Stimulated activated CD4-positive, alpha-beta T cell treated with anti-CD3 and anti-CD28 coated beads, Interleukin-4, amount 100 ng/mL, for 24 hours (primary cell): ENCODE measurements at regions not wholly inside any gene's neighbourhood (a gene's known extent, or its start where the extent isn't known, plus 50 kb on each side); places are given as distances from the start of the nearest gene placed in this dataset.
A peak's percentile ranks its signal among the peaks of the same experiment; 100 is the strongest.
"Not testable (repeated sequence)": the region's sequence is repeated elsewhere in the genome, so short reads cannot be mapped to it uniquely, and the experiment has no call there.

Experiments
- DNase-seq: peaks from one replicate; pipeline ENCODE4 v3.0.0-alpha.2; 2020

- no peak for DNase-seq
Observed at GRCh38 chr5:152177626-152178349, 227.3 kb downstream of the NMUR2 start.

- DNase-seq: no peak
Observed at GRCh38 chr5:152171888-152172287, 233.2 kb downstream of the NMUR2 start.

GRCh38 chr5:152170350-152170749, 234.7 kb downstream of the NMUR2 start:
- no peak for DNase-seq

DNA sequence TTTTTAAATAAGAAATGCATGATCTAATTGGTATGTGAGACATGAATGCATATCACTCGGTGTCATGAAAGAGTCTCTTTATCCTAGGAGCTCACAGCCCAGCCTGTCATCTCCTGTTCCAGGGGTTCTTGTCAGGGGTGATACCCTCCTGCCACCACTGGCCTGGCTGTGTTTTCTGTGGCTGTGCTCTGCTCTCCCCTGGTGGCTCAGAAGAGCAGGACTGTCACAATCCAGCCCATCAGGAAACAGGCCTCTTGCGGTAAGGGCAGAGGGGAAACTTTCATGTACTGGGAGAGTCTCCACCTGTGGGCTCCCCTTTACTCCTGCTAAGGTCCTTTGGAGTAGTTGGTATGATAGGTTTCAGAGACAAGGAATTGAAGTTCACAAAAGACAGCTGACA, 240.2 kb upstream of the GLRA1 start:
- DNase-seq: no peak

DNA sequence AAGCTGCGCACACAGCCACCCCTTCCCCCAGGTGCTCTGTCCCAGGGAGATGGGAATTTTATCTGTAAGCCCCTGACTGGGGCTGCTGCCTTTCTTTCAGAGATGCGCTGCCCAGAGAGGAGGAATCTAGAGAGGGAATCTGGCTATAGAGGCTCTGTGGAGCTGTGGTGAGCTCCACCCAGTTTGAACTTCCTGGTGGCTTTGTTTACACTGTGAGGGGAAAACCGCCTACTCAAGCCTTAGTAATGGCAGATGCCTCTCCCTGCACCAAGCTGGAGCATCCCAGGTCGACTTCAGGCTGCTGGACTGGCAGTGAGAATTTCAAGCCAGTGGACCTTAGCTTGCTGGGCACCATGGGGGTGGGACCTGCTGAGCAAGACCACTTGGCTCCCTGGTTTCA, 235.2 kb upstream of the GLRA1 start:
- DNase-seq: not testable (repeated sequence)

DNA sequence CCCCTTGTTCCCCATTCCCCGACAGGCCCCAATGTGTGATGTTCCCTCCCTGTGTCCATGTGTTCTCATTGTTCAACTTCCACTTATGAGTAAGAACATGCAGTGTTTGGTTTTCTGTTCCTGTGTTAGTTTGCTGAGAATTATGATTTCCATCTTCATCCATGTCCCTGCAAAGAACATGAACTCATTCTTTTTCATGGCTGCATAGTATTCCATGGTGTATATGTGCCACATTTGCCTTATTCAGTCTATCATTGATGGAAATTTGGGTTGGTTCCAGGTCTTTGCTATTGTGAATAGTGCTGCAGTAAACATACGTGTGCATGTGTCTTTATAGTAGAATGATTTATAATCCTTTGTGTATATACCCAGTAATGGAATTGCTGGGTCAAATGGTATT, 229.8 kb upstream of the GLRA1 start:
- not testable (repeated sequence) for DNase-seq

GRCh38 chr5:152151940-152152339, 227.3 kb upstream of the GLRA1 start:
- DNase-seq: no peak

DNA sequence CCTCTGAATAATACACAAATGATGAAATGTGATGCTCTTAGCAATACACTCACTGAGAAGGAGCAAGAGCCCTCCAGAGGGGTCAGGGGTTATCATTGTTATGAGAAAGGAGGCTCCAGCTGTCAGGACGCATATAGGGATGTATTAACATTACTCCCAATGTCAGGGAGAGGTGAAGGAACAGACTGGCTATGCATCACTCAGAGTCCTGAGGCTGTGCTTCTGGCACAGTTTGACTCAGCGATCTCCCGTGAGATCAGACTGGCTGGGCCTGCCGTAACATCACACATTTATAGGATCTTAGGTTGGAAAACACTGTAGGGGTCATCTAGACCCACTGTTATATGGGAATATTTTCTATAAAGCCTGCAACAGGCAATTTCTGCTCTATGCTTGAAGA, 226.5 kb upstream of the GLRA1 start:
- DNase-seq: no peak

DNA sequence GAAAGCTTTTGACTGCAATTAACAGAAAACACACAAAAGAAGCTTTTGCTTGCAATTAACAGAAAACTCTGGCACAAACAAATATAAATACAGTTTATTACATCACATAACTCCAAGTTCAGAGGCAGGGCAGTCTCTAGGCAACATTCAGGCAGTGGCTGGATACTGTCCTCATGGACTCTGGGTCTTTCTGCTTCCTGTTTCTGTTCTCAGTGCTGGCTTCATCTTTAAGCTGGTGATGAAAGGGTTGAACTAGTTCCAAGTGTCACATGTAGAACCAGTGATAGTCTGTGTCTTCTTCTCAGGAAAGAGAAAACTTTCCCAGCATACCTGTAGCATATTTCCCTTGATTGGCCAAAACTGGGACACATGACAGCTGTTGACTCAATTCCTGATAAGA, 222.6 kb upstream of the GLRA1 start:
- DNase-seq: no peak

- no peak for DNase-seq
Observed at GRCh38 chr5:152146566-152146965, 221.9 kb upstream of the GLRA1 start.

DNA sequence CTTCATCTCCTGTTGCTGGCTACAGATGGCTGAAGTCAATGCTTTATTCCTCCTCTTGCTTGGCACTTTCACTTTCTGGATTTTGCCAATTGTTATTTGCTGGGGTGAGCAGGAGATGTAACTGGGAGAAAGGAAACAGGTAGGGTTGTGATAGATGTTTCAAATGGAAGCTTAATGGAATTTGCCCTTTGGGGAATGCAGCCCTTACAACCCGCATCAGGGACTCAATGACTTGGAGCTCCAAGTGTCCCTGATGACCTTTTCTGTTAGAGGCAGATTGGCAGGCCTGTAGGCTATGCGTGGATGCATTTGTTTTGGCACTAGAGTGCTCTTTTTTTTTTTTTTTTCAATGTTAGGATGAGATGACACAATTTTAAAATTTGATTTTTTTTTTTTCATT, 219.9 kb upstream of the GLRA1 start:
- no peak for DNase-seq

DNA sequence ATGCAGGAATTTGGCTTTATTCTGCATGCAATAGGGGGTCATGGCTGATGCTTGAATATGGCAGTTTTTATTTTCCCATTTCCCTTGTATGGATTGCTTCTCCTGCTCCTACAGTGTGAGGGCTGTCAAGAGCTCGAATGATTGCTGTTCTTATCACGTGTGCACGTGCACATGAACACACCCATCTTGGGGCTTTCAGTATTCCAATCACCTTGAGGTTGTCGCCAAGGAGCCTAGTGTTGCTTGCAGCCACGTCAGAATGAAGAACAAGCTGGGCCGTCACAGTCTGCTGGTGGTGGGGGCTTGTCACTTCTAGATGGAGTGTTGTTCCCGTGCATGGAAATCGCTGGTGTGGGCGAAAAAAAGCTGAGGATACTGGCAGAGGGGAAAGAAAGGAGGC, 219.4 kb upstream of the GLRA1 start:
- DNase-seq: no peak

DNA sequence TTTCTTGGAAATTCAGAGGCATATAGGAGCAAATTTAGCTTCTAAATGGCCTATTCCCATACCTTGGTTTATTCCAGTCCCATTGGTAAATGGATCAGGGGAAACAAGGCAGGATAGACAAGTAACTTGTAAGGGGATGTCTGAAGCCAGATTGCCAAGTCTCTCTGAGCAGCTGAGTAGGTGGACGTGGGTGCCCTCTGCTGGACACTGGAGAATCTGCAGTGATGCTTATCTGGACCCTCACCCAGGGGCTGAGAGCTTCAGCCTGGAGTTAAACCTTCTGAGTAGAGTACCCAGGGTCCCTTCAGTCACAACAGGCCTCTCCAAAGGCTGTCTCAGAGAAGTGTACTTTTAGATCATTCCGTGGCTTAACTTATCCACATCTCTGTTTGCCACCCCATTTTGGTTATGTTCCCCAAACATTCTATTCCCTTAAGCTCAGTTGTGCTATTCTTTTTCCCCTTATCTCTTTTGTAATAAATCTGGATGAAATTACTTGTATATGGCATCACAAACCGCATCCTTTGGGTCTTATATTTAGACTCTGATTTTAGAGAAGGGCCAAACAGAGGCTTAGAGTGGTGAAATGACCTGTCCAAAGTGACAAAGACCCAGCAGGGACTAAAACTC, 218.3 kb upstream of the GLRA1 start:
- peak; percentile 67 for DNase-seq

DNA sequence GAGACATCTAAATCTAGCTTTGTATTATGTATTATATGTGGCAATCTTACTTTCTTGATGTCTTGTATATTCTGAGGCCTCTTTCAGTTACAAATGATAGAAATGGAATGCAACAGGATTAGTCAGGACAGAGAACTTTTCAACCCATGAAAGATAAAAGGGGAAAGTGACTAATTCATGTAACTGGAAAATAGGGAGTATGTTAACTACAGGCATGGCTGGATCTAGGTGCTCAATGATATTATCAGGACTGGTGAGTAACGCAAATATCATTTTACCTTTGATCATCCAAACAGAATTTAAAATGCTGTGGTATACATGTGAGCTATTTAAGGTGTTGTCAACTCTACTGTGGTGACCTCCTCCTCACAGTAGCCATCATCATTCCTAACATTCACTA, 215.7 kb upstream of the GLRA1 start:
- DNase-seq: no peak

DNA sequence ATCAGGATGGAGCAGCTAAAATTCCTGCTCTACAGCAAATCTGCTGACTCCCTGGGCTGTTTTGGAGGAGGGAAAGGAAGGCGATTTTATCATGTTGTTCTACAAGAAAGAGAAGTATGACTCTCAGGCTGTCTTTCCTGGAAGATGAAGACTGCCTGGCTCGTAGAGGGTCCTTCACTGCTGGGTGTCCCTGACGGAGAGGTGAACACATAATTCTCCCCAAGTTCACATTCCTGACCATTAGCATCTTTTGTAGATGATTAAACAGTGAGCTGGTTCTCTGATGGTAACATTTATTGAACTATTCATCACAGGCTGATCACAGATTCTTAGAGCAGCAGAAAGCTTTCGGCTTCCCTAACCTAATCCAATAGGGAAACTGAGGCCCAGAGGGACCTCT, 212.4 kb upstream of the GLRA1 start:
- no peak for DNase-seq

GRCh38 chr5:152136321-152136720, 211.7 kb upstream of the GLRA1 start:
- DNase-seq: no peak

DNA sequence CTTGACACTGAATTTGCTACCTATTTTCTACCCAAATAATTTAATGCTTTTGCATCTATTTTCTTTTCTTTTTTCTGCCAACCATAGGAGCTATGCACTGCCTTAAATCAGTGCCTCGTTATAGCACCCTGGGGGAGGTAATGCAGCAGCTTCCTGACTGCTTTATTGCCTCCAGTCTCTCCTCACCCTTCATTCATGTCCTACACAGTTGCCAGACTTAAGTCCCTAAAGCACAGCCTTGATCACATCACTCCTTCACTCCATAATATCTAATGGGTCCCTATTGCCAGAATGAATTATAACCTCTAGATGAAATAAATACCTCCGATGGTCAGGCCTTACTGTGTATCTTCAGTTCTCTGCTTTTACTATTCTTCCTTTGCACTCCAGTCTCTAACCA, 211.2 kb upstream of the GLRA1 start:
- DNase-seq: no peak

DNA sequence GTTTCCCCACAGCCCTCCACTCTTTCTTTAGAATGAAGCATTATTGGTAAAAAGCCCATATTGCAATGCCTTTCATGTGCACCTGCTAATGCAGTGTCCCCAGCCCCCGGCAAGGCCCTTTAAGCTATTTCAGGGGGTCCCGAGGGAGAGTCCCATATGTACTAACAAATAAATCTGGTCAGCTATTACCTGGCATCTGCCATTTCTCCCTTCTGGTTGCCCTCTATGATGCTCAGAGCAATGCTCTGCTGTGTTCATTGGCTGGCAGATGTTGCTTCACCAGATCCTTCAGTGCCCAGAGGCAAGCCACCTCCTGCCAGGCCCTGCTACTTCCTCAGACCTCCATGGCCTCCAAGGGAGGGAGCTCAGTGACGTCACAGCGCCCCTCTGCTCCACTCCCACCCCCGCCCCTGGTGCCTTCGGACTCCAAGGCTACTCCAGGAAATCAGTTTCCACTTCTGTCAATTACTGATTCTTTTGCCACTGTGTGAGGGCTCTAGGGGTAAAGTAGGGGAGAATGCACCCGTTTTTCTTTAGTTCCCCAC, 201.1 kb upstream of the GLRA1 start:
- no peak for DNase-seq

DNA sequence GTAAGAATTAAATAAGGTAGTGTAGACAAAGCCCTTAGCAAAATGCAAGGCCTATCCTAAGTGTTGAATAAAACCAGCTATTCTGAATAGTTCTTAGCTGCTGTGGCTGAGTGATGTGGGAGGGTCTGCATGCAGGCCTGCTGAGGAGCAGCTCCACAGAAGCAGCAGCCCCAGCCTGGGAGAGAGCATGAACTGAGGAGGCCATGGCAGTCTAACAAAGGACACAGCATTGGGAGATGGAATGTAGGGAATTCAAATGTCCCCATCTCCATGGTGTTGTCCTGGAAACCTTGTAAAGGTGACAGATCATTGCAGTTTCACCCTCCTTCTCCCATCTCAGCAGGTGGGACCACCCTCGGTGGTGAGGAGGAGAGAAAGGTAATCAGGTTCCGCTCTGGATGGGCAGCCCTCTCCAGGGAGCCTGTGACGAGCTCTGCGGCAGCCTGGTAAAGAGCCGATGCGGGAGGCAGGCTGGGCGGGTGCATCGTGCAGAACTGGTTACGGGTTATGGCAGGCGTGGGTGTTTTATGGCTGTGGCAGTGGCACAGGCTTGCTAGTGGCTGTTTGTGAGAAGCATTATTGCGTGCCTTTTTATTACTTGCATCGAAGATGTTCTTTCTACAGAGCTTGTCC, 199.9 kb upstream of the GLRA1 start:
- DNase-seq: no peak

- DNase-seq: no peak
Observed at GRCh38 chr5:152118676-152119470, 194.2 kb upstream of the GLRA1 start.

GRCh38 chr5:152116934-152117333, 192.3 kb upstream of the GLRA1 start:
- DNase-seq: no peak

DNA sequence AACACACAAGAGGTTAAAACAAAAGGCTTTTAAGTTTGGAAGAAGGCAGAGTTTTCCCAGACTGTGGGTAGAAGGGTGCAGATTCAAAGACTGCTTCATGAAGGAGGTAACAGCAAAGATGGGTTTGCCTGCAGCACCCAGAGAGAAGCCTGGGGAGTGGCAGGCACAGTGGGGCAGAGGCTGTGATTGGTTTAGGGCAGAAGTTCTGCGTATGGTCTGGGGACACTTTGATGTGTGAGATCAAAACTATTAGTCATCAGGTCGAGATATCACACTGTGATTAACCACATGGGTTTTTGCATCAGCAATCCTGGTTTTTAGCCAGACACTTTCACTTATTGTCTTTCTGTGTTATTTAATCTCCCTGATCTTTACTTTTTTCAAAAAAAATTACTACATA, 188.8 kb upstream of the GLRA1 start:
- peak; percentile 60 for DNase-seq

DNA sequence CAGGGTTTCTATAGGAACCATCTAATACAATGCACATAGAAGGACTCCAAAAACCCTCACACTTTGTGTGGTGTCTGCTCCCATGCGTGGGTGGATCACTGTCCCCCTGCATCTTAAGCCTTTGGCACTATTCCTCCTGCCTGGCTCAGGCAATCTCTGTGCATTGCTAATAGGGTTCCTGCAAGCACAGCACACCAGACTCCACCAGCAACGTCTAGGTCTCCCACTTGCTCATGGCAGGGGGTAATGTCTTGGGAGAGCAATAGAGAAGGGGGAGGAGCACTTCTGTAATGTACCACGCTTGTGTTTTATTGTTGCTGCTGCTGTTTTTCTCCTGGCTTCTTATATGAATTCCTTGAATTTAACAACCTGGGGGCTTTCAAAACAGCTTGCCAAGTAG, 182.6 kb upstream of the GLRA1 start:
- DNase-seq: no peak
